CD4-positive, alpha-beta T cell (primary cell): ENCODE measurements at regions not wholly inside any gene's neighbourhood (a gene's known extent, or its start where the extent isn't known, plus 50 kb on each side); places are given as distances from the start of the nearest gene placed in this dataset.

Source experiments
- ATAC-seq: fragments of 200-7000 bp; cut with Tn5 transposase; one replicate; pipeline ENCODE4 v1.10.0; 2022; ENCODE audit warnings: mild to moderate bottlenecking; ENCODE audit not compliant: poor library complexity
- CTCF ChIA-PET: fragments of 350-600 bp; sonication (Branson Sonifier 250); formaldehyde crosslinking; loops from one replicate; lab custom pipeline; 2021; ENCODE audit warnings: antibody characterized with exemption, inconsistent platforms; lab: Charles Lee
- POLR2A ChIA-PET: fragments of 350-600 bp; sonication (Branson Sonifier 250); formaldehyde crosslinking; loops from one replicate; lab custom pipeline; 2021; ENCODE audit warnings: antibody characterized with exemption, inconsistent platforms; lab: Charles Lee
- DNase-seq, 14 experiments: peaks; one replicate each; pipeline ENCODE4 v3.0.0-alpha.2; 2013 to 2020; ENCODE audit warnings: mixed read lengths in 2 of 14
- H3K27ac ChIP-seq, 2 donors: one replicate each; pipeline versions ENCODE4 v1.5.1 to v1.7.0; 2013; ENCODE audit warnings: low read length in 2 of 2, low read depth in 1 of 2, mild to moderate bottlenecking in 1 of 2
- H3K27me3 ChIP-seq, 2 experiments: 1 replicate in 1 of 2; 2 replicates in 1 of 2; pipeline versions ENCODE4 v1.6.1 to v1.7.0; 2013; ENCODE audit warnings: low read length in 2 of 2, control low read depth in 1 of 2, mild to moderate bottlenecking in 1 of 2, moderate library complexity in 1 of 2; ENCODE audit not compliant: insufficient read depth in 2 of 2, control insufficient read depth in 1 of 2
- H3K36me3 ChIP-seq: one replicate; pipeline ENCODE4 v1.6.1; 2013; ENCODE audit warnings: low read length, control low read depth; ENCODE audit not compliant: insufficient read depth
- H3K4me1 ChIP-seq: one replicate; pipeline ENCODE4 v1.6.1; 2013; ENCODE audit warnings: low read length, control low read depth; ENCODE audit not compliant: insufficient read depth
- H3K4me3 ChIP-seq: one replicate; pipeline ENCODE4 v1.5.1; 2013; ENCODE audit warnings: mild to moderate bottlenecking, low read length, moderate library complexity
- H3K9me3 ChIP-seq, 2 experiments: 1 replicate in 1 of 2; 2 replicates in 1 of 2; pipeline versions ENCODE4 v1.6.1 to v1.7.0; 2013; ENCODE audit warnings: low read length in 2 of 2, mild to moderate bottlenecking in 2 of 2, control low read depth in 1 of 2, moderate library complexity in 1 of 2; ENCODE audit not compliant: control insufficient read depth in 1 of 2, insufficient read depth in 1 of 2
- H3K27ac Mint-ChIP-seq: one replicate; pipeline ENCODE4 v1.8.0; 2020; ENCODE audit warnings: mixed read lengths
- H3K27me3 Mint-ChIP-seq: one replicate; pipeline ENCODE4 v1.8.0; 2021; ENCODE audit warnings: mixed read lengths
- H3K36me3 Mint-ChIP-seq: one replicate; pipeline ENCODE4 v1.8.0; 2021; ENCODE audit warnings: low read depth, mixed read lengths
- H3K4me1 Mint-ChIP-seq: one replicate; pipeline ENCODE4 v1.8.0; 2021; ENCODE audit warnings: low read depth, mixed read lengths
- H3K4me3 Mint-ChIP-seq: one replicate; pipeline ENCODE4 v1.8.0; 2020; ENCODE audit warnings: mild to moderate bottlenecking, mixed read lengths
- H3K9me3 Mint-ChIP-seq: one replicate; pipeline ENCODE4 v1.8.0; 2020; ENCODE audit warnings: mixed read lengths
- CTCF ChIP-seq: fragments of 200-600 bp; IDR thresholded peaks from one replicate; pipeline ENCODE4 v1.8.0; 2022; ENCODE audit warnings: antibody characterized with exemption, mild to moderate bottlenecking
- intact Hi-C, 2 experiments: fragments of 100-400 bp; cut with DNase I in 1 of 2; cut with micrococcal nuclease in 1 of 2; formaldehyde crosslinking; loops; one replicate each; pipeline versions ENCODE4 v1.15.1 to v1.9.0; 2023 to 2025; cut with DNase I, micrococcal nuclease

- peaks cover 4% of the 10 kb centered on the region for H3K36me3 ChIP-seq
- no peaks in the 10 kb centered on the region for H3K27me3 ChIP-seq
- Mint-ChIP-seq H3K4me3 (no peak overlapping the region), H3K27ac (no peak overlapping the region), H3K36me3 (peaks cover 28% of the 10 kb centered on the region), H3K27me3 (no peaks in the 10 kb centered on the region), H3K4me1 (no peaks in the 10 kb centered on the region), H3K9me3 (peaks cover 3% of the 10 kb centered on the region)
- no peak for DNase-seq
- no peak overlapping the region for H3K27ac ChIP-seq
- H3K4me1 ChIP-seq: no peaks in the 10 kb centered on the region
- ChIA-PET CTCF (no interaction called here), POLR2A (no interaction called here)
- TF ChIP-seq CTCF: no peak
- intact Hi-C loops: no loop called here
- H3K4me3 ChIP-seq: no peak overlapping the region
- peaks cover 0 to 4% of the 10 kb centered on the region in 2 experiments for H3K9me3 ChIP-seq
- ATAC-seq: no peak
These were observed 76.0 kb upstream of the GRK3 start for GRCh38 chr22:25488244-25489020.

- H3K4me3 ChIP-seq: no peak overlapping the region
- no peaks in the 10 kb centered on the region for H3K4me1 ChIP-seq
- H3K27me3 Mint-ChIP-seq: peaks cover 13% of the 10 kb centered on the region
- ATAC-seq (no peak), DNase-seq (no peak)
- no peak overlapping the region for H3K27ac Mint-ChIP-seq
- ChIA-PET CTCF (no interaction called here), POLR2A (no interaction called here)
- H3K4me3 Mint-ChIP-seq: no peak overlapping the region
- H3K4me1 Mint-ChIP-seq: no peaks in the 10 kb centered on the region
- no peak for TF ChIP-seq CTCF
- no peaks in the 10 kb centered on the region for H3K36me3 ChIP-seq
- peaks cover 19% of the 10 kb centered on the region for H3K36me3 Mint-ChIP-seq
- peaks cover 3% of the 10 kb centered on the region for H3K9me3 Mint-ChIP-seq
- H3K9me3 ChIP-seq: peaks cover 0 to 4% of the 10 kb centered on the region in 2 experiments
- intact Hi-C loops: no loop called here
- no peak overlapping the region for H3K27ac ChIP-seq
- no peaks in the 10 kb centered on the region for H3K27me3 ChIP-seq
These were observed 74.5 kb upstream of the GRK3 start for GRCh38 chr22:25489947-25490346.

- POLR2A ChIA-PET: no interaction called here
- Histone ChIP-seq H3K9me3 (peaks cover 0 to 4% of the 10 kb centered on the region in 2 experiments), H3K4me1 (no peaks in the 10 kb centered on the region), H3K27ac (no peak overlapping the region), H3K27me3 (no peaks in the 10 kb centered on the region), H3K36me3 (no peaks in the 10 kb centered on the region), H3K4me3 (no peak overlapping the region)
- peaks cover 3% of the 10 kb centered on the region for H3K9me3 Mint-ChIP-seq
- TF ChIP-seq CTCF: no peak
- H3K4me3 Mint-ChIP-seq: no peak overlapping the region
- H3K4me1 Mint-ChIP-seq: no peaks in the 10 kb centered on the region
- no peak overlapping the region for H3K27ac Mint-ChIP-seq
- intact Hi-C loops: no loop called here
- CTCF ChIA-PET: no interaction called here
- no peak for ATAC-seq
- peaks cover 17% of the 10 kb centered on the region for H3K27me3 Mint-ChIP-seq
- H3K36me3 Mint-ChIP-seq: peaks cover 13% of the 10 kb centered on the region
- DNase-seq: no peak
These were observed 73.6 kb upstream of the GRK3 start for GRCh38 chr22:25490896-25491295.
